ENCODE measurements at regions not wholly inside any gene's neighbourhood (a gene's known extent, or its start where the extent isn't known, plus 50 kb on each side); places are given as distances from the start of the nearest gene placed in this dataset.

DNA sequence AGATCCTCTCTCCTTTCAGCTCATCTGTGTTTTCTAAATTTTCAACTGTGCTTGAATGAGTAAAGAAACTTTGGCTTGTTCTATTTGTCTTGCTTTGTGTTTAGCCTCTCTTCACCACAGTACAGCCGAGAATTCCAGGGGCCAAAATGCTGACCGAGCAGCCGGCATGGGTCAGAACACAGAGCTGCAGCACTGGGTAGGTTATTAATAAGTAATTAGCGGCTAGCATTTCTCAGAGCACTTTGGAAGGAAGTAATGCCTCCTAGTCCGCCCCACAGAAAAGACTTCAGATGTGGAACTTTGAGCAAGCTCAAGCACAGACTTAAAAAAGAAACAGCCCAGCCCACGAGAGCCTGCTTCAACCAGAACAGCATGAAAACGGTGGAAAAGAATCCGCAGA, 343.9 kb downstream of the ARRDC4 start:
- 62% methylated on average over 4 of the region's 8 CpGs for WGBS (ENCODE audit: insufficient coverage)
- H3K36me3 ChIP-seq (replicated peaks in 1 of 2; ENCODE audit: control extremely low read depth in 1 of 2, control insufficient read depth in 1 of 2, extremely low read depth in 1 of 2, insufficient read depth in 2 of 2, low read length in 1 of 2): no peaks in the 10 kb centered on the region
- no peaks in the 10 kb centered on the region for H3K9me3 ChIP-seq (ENCODE audit: control extremely low read depth in 1 of 3, control insufficient read depth in 2 of 3, insufficient read depth in 1 of 3, low read length in 2 of 3)
- H4K20me1 ChIP-seq (ENCODE audit: control insufficient read depth, insufficient read depth, low read length, poor library complexity, severe bottlenecking): no peaks in the 10 kb centered on the region
- POLR2A ChIA-PET: no interaction called here
- H3K27me3 Mint-ChIP-seq: peaks cover 3% of the 10 kb centered on the region
- CTCF ChIA-PET: no interaction called here
- H3K4me3 Mint-ChIP-seq: no peak overlapping the region
- H3K4me3 ChIP-seq (ENCODE audit: control extremely low read depth in 1 of 5, extremely low read depth in 1 of 5, insufficient read depth in 1 of 5, low read depth in 2 of 5, low read length in 4 of 5): no peak overlapping the region
- no peaks in the 10 kb centered on the region for H3K9me3 Mint-ChIP-seq (ENCODE audit: insufficient read depth)
- H2AFZ ChIP-seq (ENCODE audit: insufficient read depth, low read depth, low read length, poor library complexity, severe bottlenecking): no peak overlapping the region
- no peak overlapping the region for H3K9ac ChIP-seq (ENCODE audit: low read length)
- DNase-seq: no peak
- no peak for ATAC-seq (ENCODE audit: low read depth)
- H3K4me1 Mint-ChIP-seq: no peaks in the 10 kb centered on the region
- H3K27me3 ChIP-seq (replicated peaks in 1 of 4; ENCODE audit: control extremely low read depth in 1 of 4, control insufficient read depth in 3 of 4, insufficient read depth in 4 of 4, low read length in 3 of 4): no peaks in the 10 kb centered on the region
- no peaks in the 10 kb centered on the region for H3K4me1 ChIP-seq (ENCODE audit: control insufficient read depth in 2 of 2, insufficient read depth in 2 of 2, low read length in 2 of 2)
- H3K27ac Mint-ChIP-seq: no peak overlapping the region
- no peak overlapping the region for H3K27ac ChIP-seq (ENCODE audit: low read length in 2 of 2)
- no peak overlapping the region for H3K4me2 ChIP-seq (replicated peaks; ENCODE audit: low read depth, low read length, poor library complexity, severe bottlenecking)
- no peaks in the 10 kb centered on the region for H3K79me2 ChIP-seq (ENCODE audit: control insufficient read depth, insufficient read depth, low read length)
- intact Hi-C loops (cut with micrococcal nuclease): no loop called here
- no peak for TF ChIP-seq CTCF (IDR thresholded peaks at IDR 0.05)

- intact Hi-C loops (cut with micrococcal nuclease): no loop called here
- no peak overlapping the region for H3K9ac ChIP-seq (ENCODE audit: low read length)
- Mint-ChIP-seq H3K27ac (no peak overlapping the region), H3K9me3 (ENCODE audit: insufficient read depth) (no peaks in the 10 kb centered on the region), H3K4me3 (no peak overlapping the region), H3K4me1 (no peaks in the 10 kb centered on the region), H3K27me3 (peaks cover 3% of the 10 kb centered on the region)
- no peaks in the 10 kb centered on the region for H4K20me1 ChIP-seq (ENCODE audit: control insufficient read depth, insufficient read depth, low read length, poor library complexity, severe bottlenecking)
- WGBS (ENCODE audit: insufficient coverage): no CpG with 5 or more reads among the region's 4 CpGs
- H3K9me3 ChIP-seq (ENCODE audit: control extremely low read depth in 1 of 3, control insufficient read depth in 2 of 3, insufficient read depth in 1 of 3, low read length in 2 of 3): no peaks in the 10 kb centered on the region
- H3K27ac ChIP-seq (ENCODE audit: low read length in 2 of 2): no peak overlapping the region
- H3K36me3 ChIP-seq (replicated peaks in 1 of 2; ENCODE audit: control extremely low read depth in 1 of 2, control insufficient read depth in 1 of 2, extremely low read depth in 1 of 2, insufficient read depth in 2 of 2, low read length in 1 of 2): no peaks in the 10 kb centered on the region
- H3K4me1 ChIP-seq (ENCODE audit: control insufficient read depth in 2 of 2, insufficient read depth in 2 of 2, low read length in 2 of 2): no peaks in the 10 kb centered on the region
- H2AFZ ChIP-seq (ENCODE audit: insufficient read depth, low read depth, low read length, poor library complexity, severe bottlenecking): no peak overlapping the region
- no peaks in the 10 kb centered on the region for H3K27me3 ChIP-seq (replicated peaks in 1 of 4; ENCODE audit: control extremely low read depth in 1 of 4, control insufficient read depth in 3 of 4, insufficient read depth in 4 of 4, low read length in 3 of 4)
- no peak overlapping the region for H3K4me2 ChIP-seq (replicated peaks; ENCODE audit: low read depth, low read length, poor library complexity, severe bottlenecking)
- ATAC-seq (ENCODE audit: low read depth): no peak
- no peak for DNase-seq
- H3K79me2 ChIP-seq (ENCODE audit: control insufficient read depth, insufficient read depth, low read length): no peaks in the 10 kb centered on the region
- TF ChIP-seq CTCF (IDR thresholded peaks at IDR 0.05): no peak
- TF ChIP-seq EZH2 (IDR thresholded peaks at IDR 0.05; ENCODE audit: borderline replicate concordance, insufficient read depth, low read depth, low read length, poor library complexity, severe bottlenecking): no peak
- ChIA-PET CTCF (interaction anchor here (1.6 kb wide), 1 partner anchor 9 kb away, joined by 5 read pairs; no protein-coding TSS in a partner anchor), POLR2A (no interaction called here)
- H3K4me3 ChIP-seq (ENCODE audit: control extremely low read depth in 1 of 5, extremely low read depth in 1 of 5, insufficient read depth in 1 of 5, low read depth in 2 of 5, low read length in 4 of 5): no peak overlapping the region
Measured at GRCh38 chr15:98308117-98308516, 340.2 kb upstream of the IGF1R start.
